ENCODE measurements at regions not wholly inside any gene's neighbourhood (a gene's known extent, or its start where the extent isn't known, plus 50 kb on each side); places are given as distances from the start of the nearest gene placed in this dataset.

DNA sequence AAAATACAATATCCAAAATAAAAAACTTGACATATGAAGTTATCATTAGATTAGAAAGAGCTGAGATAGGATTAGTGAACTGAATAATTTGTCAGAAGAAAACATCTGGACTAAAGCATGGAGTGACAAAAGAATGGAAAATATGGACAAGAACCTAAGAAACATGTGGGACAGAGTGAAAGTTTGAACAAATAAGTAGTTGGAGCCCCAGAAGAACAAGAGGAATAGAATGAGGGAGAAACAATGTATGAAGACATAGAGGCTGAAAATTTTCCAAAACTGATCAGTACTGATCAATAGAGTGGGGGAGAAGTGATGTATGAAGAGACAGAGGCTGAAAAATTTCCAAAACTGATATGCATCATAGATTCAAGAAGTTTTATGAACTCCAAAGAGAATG is 170.6 kb upstream of the CRY1 start:
- DNase-seq, result no peak
- Histone ChIP-seq H2AFZ (ENCODE audit: low read length) (no peak overlapping the region), H3K27ac (ENCODE audit: low read length) (no peak overlapping the region), H3K4me2 (ENCODE audit: low read length) (no peak overlapping the region), H3K9me2 (replicated peaks; ENCODE audit: low read length) (no peaks in the 10 kb centered on the region), H3K4me3 (ENCODE audit: low read length) (no peak overlapping the region), H3F3A (ENCODE audit: low read length, unreplicated experiment) (no peaks in the 10 kb centered on the region), H3K9me3 (ENCODE audit: low read length) (no peaks in the 10 kb centered on the region), H3K9ac (ENCODE audit: low read length) (no peak overlapping the region), H3K79me2 (ENCODE audit: low read length) (no peaks in the 10 kb centered on the region), H3K27me3 (ENCODE audit: low read length) (no peaks in the 10 kb centered on the region), H4K20me1 (ENCODE audit: low read length) (no peaks in the 10 kb centered on the region), H3K4me1 (ENCODE audit: insufficient read depth, low read length) (no peaks in the 10 kb centered on the region), H3K36me3 (ENCODE audit: low read depth, low read length) (no peaks in the 10 kb centered on the region)
- ChIA-PET CTCF (no interaction called here), POLR2A (ENCODE audit: unreplicated experiment) (no interaction called here)
- intact Hi-C loops (cut with micrococcal nuclease), result no loop called here
- TF ChIP-seq EZH2phosphoT487 (IDR thresholded peaks at IDR 0.05; ENCODE audit: borderline replicate concordance, low read length) (no peak), EZH2 (IDR thresholded peaks at IDR 0.05; ENCODE audit: low read length, unreplicated experiment) (no peak), CTCF (conservative IDR thresholded peaks at IDR 0.05; ENCODE audit: low read depth, low read length) (no peak)
- BruUV-seq (replicated peaks), result no TSS peak
- no peak for ATAC-seq

DNA sequence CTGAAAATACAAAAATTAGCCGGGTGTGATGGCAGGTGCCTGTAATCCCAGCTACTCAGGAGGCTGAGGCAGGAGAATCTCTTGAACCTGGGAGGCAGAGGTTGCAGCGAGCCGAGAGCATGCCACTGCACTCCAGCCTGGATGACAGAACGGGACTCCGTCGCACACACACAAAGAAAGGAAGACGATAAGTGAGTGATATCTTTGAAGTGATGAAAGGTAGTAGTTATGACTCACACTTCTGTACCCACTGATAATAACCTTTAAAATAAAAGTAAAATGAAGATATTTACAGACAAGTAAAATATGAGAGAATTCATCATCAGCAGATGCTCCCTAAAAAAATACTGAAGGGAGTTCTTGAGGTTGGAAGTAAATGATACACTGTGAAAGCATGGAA is 171.3 kb upstream of the CRY1 start:
- no peaks in the 10 kb centered on the region for H3K4me1 ChIP-seq (ENCODE audit: insufficient read depth, low read length)
- BruUV-seq (replicated peaks), result no TSS peak

GRCh38 chr12:107267604-107268003 is 174.3 kb upstream of the CRY1 start:
- H3K9me2 ChIP-seq (replicated peaks; ENCODE audit: low read length), result no peaks in the 10 kb centered on the region
- H3K4me1 ChIP-seq (ENCODE audit: insufficient read depth, low read length), result no peaks in the 10 kb centered on the region
- CTCF ChIA-PET, result no interaction called here
- H4K20me1 ChIP-seq (ENCODE audit: low read length), result no peaks in the 10 kb centered on the region
- H3K27me3 ChIP-seq (ENCODE audit: low read length), result no peaks in the 10 kb centered on the region
- no peaks in the 10 kb centered on the region for H3K9me3 ChIP-seq (ENCODE audit: low read length)
- no peaks in the 10 kb centered on the region for H3K79me2 ChIP-seq (ENCODE audit: low read length)
- no peak overlapping the region for H3K4me3 ChIP-seq (ENCODE audit: low read length)
- H3K36me3 ChIP-seq (ENCODE audit: low read depth, low read length), result no peaks in the 10 kb centered on the region
- no peak for TF ChIP-seq EZH2 (IDR thresholded peaks at IDR 0.05; ENCODE audit: low read length, unreplicated experiment)
- no peak for TF ChIP-seq EZH2phosphoT487 (IDR thresholded peaks at IDR 0.05; ENCODE audit: borderline replicate concordance, low read length)
- TF ChIP-seq CTCF (conservative IDR thresholded peaks at IDR 0.05; ENCODE audit: low read depth, low read length), result no peak
- intact Hi-C loops (cut with micrococcal nuclease), result no loop called here
- no peak overlapping the region for H3K9ac ChIP-seq (ENCODE audit: low read length)
- no TSS peak for BruUV-seq (replicated peaks)
- no peak overlapping the region for H3K27ac ChIP-seq (ENCODE audit: low read length)
- no peak for DNase-seq
- H3F3A ChIP-seq (ENCODE audit: low read length, unreplicated experiment), result no peaks in the 10 kb centered on the region
- no peak overlapping the region for H3K4me2 ChIP-seq (ENCODE audit: low read length)
- POLR2A ChIA-PET (ENCODE audit: unreplicated experiment), result no interaction called here
- no peak overlapping the region for H2AFZ ChIP-seq (ENCODE audit: low read length)
- ATAC-seq, result no peak

More for the DNA sequence above, 171.3 kb upstream of the CRY1 start:
- intact Hi-C loops (cut with micrococcal nuclease), result no loop called here
- DNase-seq, result no peak
- H3K9me3 ChIP-seq (ENCODE audit: low read length), result no peaks in the 10 kb centered on the region
- no peak for ATAC-seq
- no peak overlapping the region for H2AFZ ChIP-seq (ENCODE audit: low read length)
- no peaks in the 10 kb centered on the region for H3K36me3 ChIP-seq (ENCODE audit: low read depth, low read length)
- no peaks in the 10 kb centered on the region for H3K79me2 ChIP-seq (ENCODE audit: low read length)
- no peaks in the 10 kb centered on the region for H4K20me1 ChIP-seq (ENCODE audit: low read length)
- H3K4me3 ChIP-seq (ENCODE audit: low read length), result no peak overlapping the region
- no peaks in the 10 kb centered on the region for H3K9me2 ChIP-seq (replicated peaks; ENCODE audit: low read length)
- H3K4me2 ChIP-seq (ENCODE audit: low read length), result no peak overlapping the region
- no peak overlapping the region for H3K27ac ChIP-seq (ENCODE audit: low read length)
- ChIA-PET CTCF (no interaction called here), POLR2A (ENCODE audit: unreplicated experiment) (no interaction called here)
- H3K9ac ChIP-seq (ENCODE audit: low read length), result no peak overlapping the region
- H3F3A ChIP-seq (ENCODE audit: low read length, unreplicated experiment), result no peaks in the 10 kb centered on the region
- TF ChIP-seq EZH2phosphoT487 (IDR thresholded peaks at IDR 0.05; ENCODE audit: borderline replicate concordance, low read length) (no peak), EZH2 (IDR thresholded peaks at IDR 0.05; ENCODE audit: low read length, unreplicated experiment) (no peak), CTCF (conservative IDR thresholded peaks at IDR 0.05; ENCODE audit: low read depth, low read length) (no peak)
- H3K27me3 ChIP-seq (ENCODE audit: low read length), result no peaks in the 10 kb centered on the region

All from PC-3 (cell line).